Stimulated activated naive CD8-positive, alpha-beta T cell treated with anti-CD3 and anti-CD28 coated beads, Interleukin-15, amount 100 ng/mL, for 72 hours (primary cell): ENCODE measurements at regions not wholly inside any gene's neighbourhood (a gene's known extent, or its start where the extent isn't known, plus 50 kb on each side); places are given as distances from the start of the nearest gene placed in this dataset.
A peak's percentile ranks its signal among the peaks of the same experiment; 100 is the strongest.

Experiments
- ATAC-seq: fragments of 150-1000 bp; cut with Tn5 transposase; 2 replicates; pipeline ENCODE4 v1.10.0; 2021; ENCODE audit warnings: mild to moderate bottlenecking, moderate library complexity
- DNase-seq, 2 donors: peaks; one replicate each; pipeline ENCODE4 v3.0.0; 2021 to 2022
- H3K27ac Mint-ChIP-seq, 2 donors: one replicate each; pipeline ENCODE4 v1.8.0; 2022; ENCODE audit warnings: mild to moderate bottlenecking in 2 of 2, mixed read lengths in 2 of 2, moderate library complexity in 2 of 2
- H3K27me3 Mint-ChIP-seq: one replicate; pipeline ENCODE4 v1.8.0; 2022; ENCODE audit warnings: mixed read lengths
- H3K4me1 Mint-ChIP-seq: one replicate; pipeline ENCODE4 v1.8.0; 2022; ENCODE audit warnings: mild to moderate bottlenecking, mixed read lengths
- H3K4me3 Mint-ChIP-seq, 2 donors: one replicate each; pipeline ENCODE4 v1.8.0; 2022; ENCODE audit warnings: mild to moderate bottlenecking in 2 of 2, mixed read lengths in 2 of 2, moderate library complexity in 1 of 2
- H3K9me3 Mint-ChIP-seq, 2 donors: one replicate each; pipeline ENCODE4 v1.8.0; 2022; ENCODE audit warnings: mixed read lengths in 2 of 2

DNA sequence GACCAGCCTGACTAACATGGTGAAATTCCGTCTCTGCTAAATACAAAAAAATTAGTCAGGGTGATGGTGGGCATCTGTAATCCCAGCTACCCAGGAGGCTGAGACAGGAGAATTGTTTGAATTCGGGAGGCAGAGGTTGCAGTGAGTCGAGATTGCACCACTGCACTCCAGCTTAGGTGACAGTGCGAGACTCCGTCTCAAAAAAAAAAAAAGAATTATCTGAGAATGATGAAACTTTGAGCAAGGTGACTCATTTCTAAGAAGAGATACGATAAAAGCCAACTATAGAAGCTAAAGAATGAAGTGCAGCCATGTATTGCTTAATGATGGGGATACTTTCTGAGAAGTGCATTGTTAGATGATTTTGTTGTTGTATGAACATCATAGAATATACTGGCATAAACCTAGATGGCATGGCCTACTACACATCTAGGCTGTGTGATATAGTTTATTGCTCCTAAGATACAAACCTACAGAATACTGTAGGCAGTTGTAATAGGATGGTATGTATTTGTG is 64.7 kb downstream of the SNRPE start:
- ATAC-seq, result no peak
- Mint-ChIP-seq H3K4me3 (no peak overlapping the region), H3K4me1 (no peaks in the 10 kb centered on the region), H3K27me3 (peaks cover 6% of the 10 kb centered on the region), H3K9me3 (no peaks in the 10 kb centered on the region), H3K27ac (no peak overlapping the region)
- DNase-seq, result no peak

- DNase-seq (no peak), ATAC-seq (no peak)
- peaks cover 17% of the 10 kb centered on the region for H3K27me3 Mint-ChIP-seq
- no peak overlapping the region for H3K27ac Mint-ChIP-seq
- H3K4me1 Mint-ChIP-seq, result peaks cover 5% of the 10 kb centered on the region
- H3K9me3 Mint-ChIP-seq, result no peaks in the 10 kb centered on the region
- H3K4me3 Mint-ChIP-seq, result no peak overlapping the region
These were observed 68.4 kb downstream of the SNRPE start for GRCh38 chr1:203929741-203930309.

DNA sequence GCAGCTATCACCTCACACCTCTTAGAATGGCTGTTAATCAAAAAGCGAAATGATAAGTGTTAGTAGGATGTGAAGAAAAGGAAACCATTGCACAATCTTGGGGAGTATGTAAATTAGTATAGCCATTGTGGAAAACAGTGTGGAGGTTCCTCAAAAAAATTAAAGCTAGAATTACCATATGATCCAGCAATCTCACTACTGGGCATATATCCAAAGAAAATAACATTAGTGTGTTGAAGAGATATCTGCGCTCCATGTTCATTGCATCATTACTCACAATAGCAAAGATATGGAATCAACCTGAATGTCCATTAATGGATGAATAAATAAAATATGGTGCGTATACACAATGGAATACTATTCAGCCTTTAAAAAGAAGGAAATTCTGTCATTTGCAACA is 68.9 kb downstream of the SNRPE start:
- ATAC-seq (no peak), DNase-seq (no peak)
- Mint-ChIP-seq H3K4me1 (peaks cover 5% of the 10 kb centered on the region), H3K4me3 (no peak overlapping the region), H3K9me3 (no peaks in the 10 kb centered on the region), H3K27ac (no peak overlapping the region), H3K27me3 (peaks cover 17% of the 10 kb centered on the region)

- Mint-ChIP-seq H3K4me1 (peaks cover 5% of the 10 kb centered on the region), H3K4me3 (no peak overlapping the region), H3K27ac (no peak overlapping the region), H3K27me3 (peaks cover 17% of the 10 kb centered on the region), H3K9me3 (no peaks in the 10 kb centered on the region)
- no peak for DNase-seq
- no peak for ATAC-seq
These were observed 70.6 kb downstream of the SNRPE start for GRCh38 chr1:203931953-203932352.

DNA sequence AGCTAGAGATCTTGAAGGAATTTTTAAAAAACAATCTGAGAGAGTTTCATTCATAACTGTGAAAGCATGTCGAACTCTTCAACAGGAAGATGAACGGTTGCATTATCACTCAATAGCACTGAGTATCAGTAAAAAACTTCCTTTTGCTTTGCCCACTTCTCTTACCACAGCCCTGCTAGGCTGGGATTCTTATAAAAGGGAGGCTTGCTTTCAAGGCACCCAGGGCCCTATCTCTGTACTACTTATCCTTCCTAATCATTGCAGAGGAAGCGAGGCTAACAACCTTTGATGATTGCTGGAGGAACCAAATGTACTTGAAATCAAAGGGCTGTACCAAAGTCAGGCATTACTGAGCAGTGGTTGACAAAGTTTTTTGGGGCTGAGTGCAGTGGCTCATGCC is 71.2 kb downstream of the SNRPE start:
- Mint-ChIP-seq H3K4me1 (peaks cover 5% of the 10 kb centered on the region), H3K27ac (no peak overlapping the region), H3K9me3 (no peaks in the 10 kb centered on the region), H3K27me3 (peaks cover 17% of the 10 kb centered on the region), H3K4me3 (no peak overlapping the region)
- ATAC-seq (no peak), DNase-seq (no peak)

- ATAC-seq (no peak), DNase-seq (no peak)
- peaks cover 13% of the 10 kb centered on the region for H3K27me3 Mint-ChIP-seq
These were observed 72.6 kb downstream of the SNRPE start for GRCh38 chr1:203934027-203934426.

GRCh38 chr1:203934651-203935050 is 73.3 kb downstream of the SNRPE start:
- Mint-ChIP-seq H3K9me3 (no peaks in the 10 kb centered on the region), H3K4me1 (peaks cover 5% of the 10 kb centered on the region), H3K4me3 (no peak overlapping the region), H3K27me3 (peaks cover 12% of the 10 kb centered on the region), H3K27ac (no peak overlapping the region)
- no peak for ATAC-seq
- no peak for DNase-seq

More at GRCh38 chr1:203934027-203934426, 72.6 kb downstream of the SNRPE start:
- H3K4me3 Mint-ChIP-seq, result no peak overlapping the region
- peaks cover 5% of the 10 kb centered on the region for H3K4me1 Mint-ChIP-seq
- peak overlapping the region in 1 of 2 donors; percentile 86 for H3K27ac Mint-ChIP-seq
- no peaks in the 10 kb centered on the region for H3K9me3 Mint-ChIP-seq

DNA sequence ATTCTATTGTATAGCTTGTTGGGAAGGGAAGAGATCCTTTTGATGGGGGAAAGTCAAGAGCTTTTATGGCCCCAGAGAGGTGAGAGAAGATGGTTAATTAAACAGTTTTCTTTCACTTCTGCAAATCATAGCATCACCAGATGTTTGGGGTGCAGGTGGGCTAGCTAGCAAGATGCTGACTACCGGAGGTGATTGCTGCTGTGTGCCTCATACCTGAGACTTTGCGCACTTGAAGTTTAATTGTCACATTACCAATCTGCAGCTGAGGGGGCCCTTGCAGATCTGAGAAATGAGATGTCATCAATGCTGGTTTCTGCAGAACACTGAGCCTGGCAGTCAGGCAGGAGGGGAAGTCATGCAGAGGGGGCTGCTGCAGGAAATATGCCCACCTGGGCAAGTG is 73.9 kb downstream of the SNRPE start:
- Mint-ChIP-seq H3K27ac (no peak overlapping the region), H3K9me3 (no peaks in the 10 kb centered on the region), H3K4me3 (no peak overlapping the region), H3K27me3 (peaks cover 12% of the 10 kb centered on the region), H3K4me1 (peaks cover 5% of the 10 kb centered on the region)
- DNase-seq, result no peak
- no peak for ATAC-seq

DNA sequence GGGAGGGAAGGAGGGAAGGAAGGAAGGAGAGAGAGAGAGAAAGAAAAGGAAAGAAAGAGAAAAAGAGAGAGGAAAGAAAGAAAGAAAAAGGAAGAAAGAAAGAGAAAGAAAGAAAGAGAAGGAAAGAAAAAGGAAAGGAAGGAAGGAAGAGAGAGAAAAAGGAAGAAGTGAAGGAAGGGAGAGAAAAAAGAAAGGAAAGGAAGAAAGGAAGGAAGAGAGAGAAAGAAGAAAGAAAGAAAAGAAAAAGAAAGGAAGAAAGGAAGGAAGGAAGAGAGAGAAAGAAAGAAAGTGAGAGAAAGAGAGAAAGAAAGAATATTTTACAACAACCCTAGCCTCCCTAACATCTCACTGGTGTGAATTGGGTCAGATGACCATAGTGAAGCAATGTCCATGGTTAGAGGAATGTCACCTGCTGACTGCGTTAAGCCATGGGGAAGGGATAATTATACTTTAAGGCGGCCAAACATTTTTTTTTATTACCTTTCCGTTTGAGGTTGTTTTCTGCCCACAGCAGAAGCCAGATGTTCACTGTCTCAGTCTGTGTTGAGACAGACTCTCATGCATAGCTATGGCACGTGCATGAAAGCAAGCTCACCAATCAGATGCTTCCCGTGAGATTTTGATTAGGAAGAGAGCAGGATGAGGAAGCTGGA is 76.4 kb downstream of the SNRPE start:
- peak overlapping the region in 1 of 2 donors; percentile 35 for H3K27ac Mint-ChIP-seq
- ATAC-seq (no peak), DNase-seq (no peak)
- no peaks in the 10 kb centered on the region for H3K4me1 Mint-ChIP-seq
- H3K9me3 Mint-ChIP-seq, result no peaks in the 10 kb centered on the region
- H3K27me3 Mint-ChIP-seq, result peaks cover 7% of the 10 kb centered on the region
- H3K4me3 Mint-ChIP-seq, result no peak overlapping the region

- Mint-ChIP-seq H3K4me1 (no peaks in the 10 kb centered on the region), H3K9me3 (no peaks in the 10 kb centered on the region)
These were observed 83.4 kb downstream of the SNRPE start for GRCh38 chr1:203944651-203945404.

GRCh38 chr1:203954293-203954692 is 92.9 kb downstream of the SNRPE start:
- no peak overlapping the region for H3K4me3 Mint-ChIP-seq
- peaks cover 12 to 22% of the 10 kb centered on the region in 2 donors for H3K9me3 Mint-ChIP-seq
- ATAC-seq (no peak), DNase-seq (no peak)
- H3K4me1 Mint-ChIP-seq, result no peaks in the 10 kb centered on the region
- H3K27me3 Mint-ChIP-seq, result peaks cover 21% of the 10 kb centered on the region
- H3K27ac Mint-ChIP-seq, result no peak overlapping the region

More at GRCh38 chr1:203944651-203945404, 83.4 kb downstream of the SNRPE start:
- DNase-seq, result no peak
- H3K27ac Mint-ChIP-seq, result peak overlapping the region in 1 of 2 donors; percentile 4
- no peaks in the 10 kb centered on the region for H3K27me3 Mint-ChIP-seq
- ATAC-seq, result no peak
- H3K4me3 Mint-ChIP-seq, result no peak overlapping the region

GRCh38 chr1:203954788-203955552 is 93.6 kb downstream of the SNRPE start:
- Mint-ChIP-seq H3K27ac (no peak overlapping the region), H3K4me1 (no peaks in the 10 kb centered on the region), H3K4me3 (no peak overlapping the region), H3K9me3 (peaks cover 12 to 22% of the 10 kb centered on the region in 2 donors), H3K27me3 (peaks cover 21% of the 10 kb centered on the region)
- no peak for ATAC-seq
- no peak for DNase-seq

GRCh38 chr1:203968761-203969160 is 104.2 kb upstream of the SOX13 start:
- no peaks in the 10 kb centered on the region for H3K4me1 Mint-ChIP-seq
- H3K9me3 Mint-ChIP-seq, result peaks cover 4 to 6% of the 10 kb centered on the region in 2 donors
- H3K4me3 Mint-ChIP-seq, result no peak overlapping the region
- no peak overlapping the region for H3K27ac Mint-ChIP-seq
- DNase-seq (no peak), ATAC-seq (no peak)
- H3K27me3 Mint-ChIP-seq, result no peaks in the 10 kb centered on the region

DNA sequence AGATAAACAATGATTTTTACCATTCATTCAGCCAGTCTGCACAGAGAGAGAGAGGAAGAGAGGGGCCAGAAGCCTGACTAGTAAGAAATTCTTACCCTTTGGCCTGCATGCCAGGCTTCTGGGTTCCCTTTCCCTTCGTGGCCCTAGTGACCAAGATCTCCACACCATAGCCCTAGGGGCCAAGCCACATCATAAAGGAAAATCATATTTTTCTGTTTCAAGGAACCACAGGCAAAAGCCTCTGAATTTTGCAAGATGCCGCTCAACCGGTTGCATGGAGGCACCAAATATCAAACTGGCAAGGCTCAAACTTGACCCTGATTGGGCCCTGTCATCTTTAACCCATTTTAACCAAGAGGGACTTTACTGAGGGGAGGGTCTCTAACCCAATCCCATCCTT is 103.1 kb upstream of the SOX13 start:
- no peak overlapping the region for H3K27ac Mint-ChIP-seq
- no peaks in the 10 kb centered on the region for H3K4me1 Mint-ChIP-seq
- H3K9me3 Mint-ChIP-seq, result peaks cover 4 to 8% of the 10 kb centered on the region in 2 donors
- DNase-seq (no peak), ATAC-seq (no peak)
- no peaks in the 10 kb centered on the region for H3K27me3 Mint-ChIP-seq
- H3K4me3 Mint-ChIP-seq, result no peak overlapping the region

GRCh38 chr1:203985044-203985443 is 87.9 kb upstream of the SOX13 start:
- ATAC-seq, result no peak
- Mint-ChIP-seq H3K27ac (no peak overlapping the region), H3K9me3 (no peaks in the 10 kb centered on the region), H3K4me1 (no peaks in the 10 kb centered on the region), H3K4me3 (no peak overlapping the region), H3K27me3 (no peaks in the 10 kb centered on the region)
- DNase-seq, result no peak
